LNCAP (cell line): ENCODE measurements at regions not wholly inside any gene's neighbourhood (a gene's known extent, or its start where the extent isn't known, plus 50 kb on each side); places are given as distances from the start of the nearest gene placed in this dataset.

Experiments
- TF ChIP-seq, protein P1 (sequence below): fragments of 450-650 bp; IDR thresholded peaks from 2 replicates; pipeline ENCODE4 v1.5.1; 2017; ENCODE audit warnings: mild to moderate bottlenecking

DNA sequence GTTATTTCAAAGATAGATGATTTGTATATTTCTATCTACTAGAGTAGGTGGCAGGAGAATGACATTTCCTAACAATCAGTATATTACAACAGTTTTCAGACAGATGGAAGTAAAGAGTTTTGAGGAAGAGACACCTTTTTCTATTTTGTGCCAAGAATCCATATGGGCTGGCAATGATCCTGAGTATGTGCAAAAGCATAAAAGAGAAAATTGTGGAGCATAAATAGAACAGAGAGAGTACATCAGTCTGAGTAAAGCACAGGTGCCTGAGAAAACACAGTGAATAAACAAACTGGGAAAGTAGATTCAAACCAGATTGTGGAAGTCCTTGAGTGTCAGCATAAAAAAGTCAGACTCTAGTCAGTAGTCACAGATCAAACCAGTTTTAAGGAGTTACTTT is 96.8 kb upstream of the WDR44 start:
- TF ChIP-seq, protein P1, sequence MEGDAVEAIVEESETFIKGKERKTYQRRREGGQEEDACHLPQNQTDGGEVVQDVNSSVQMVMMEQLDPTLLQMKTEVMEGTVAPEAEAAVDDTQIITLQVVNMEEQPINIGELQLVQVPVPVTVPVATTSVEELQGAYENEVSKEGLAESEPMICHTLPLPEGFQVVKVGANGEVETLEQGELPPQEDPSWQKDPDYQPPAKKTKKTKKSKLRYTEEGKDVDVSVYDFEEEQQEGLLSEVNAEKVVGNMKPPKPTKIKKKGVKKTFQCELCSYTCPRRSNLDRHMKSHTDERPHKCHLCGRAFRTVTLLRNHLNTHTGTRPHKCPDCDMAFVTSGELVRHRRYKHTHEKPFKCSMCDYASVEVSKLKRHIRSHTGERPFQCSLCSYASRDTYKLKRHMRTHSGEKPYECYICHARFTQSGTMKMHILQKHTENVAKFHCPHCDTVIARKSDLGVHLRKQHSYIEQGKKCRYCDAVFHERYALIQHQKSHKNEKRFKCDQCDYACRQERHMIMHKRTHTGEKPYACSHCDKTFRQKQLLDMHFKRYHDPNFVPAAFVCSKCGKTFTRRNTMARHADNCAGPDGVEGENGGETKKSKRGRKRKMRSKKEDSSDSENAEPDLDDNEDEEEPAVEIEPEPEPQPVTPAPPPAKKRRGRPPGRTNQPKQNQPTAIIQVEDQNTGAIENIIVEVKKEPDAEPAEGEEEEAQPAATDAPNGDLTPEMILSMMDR = no peak

- TF ChIP-seq, protein P1 = no peak
Measured at GRCh38 chrX:118250445-118250844, 95.5 kb upstream of the WDR44 start.

DNA sequence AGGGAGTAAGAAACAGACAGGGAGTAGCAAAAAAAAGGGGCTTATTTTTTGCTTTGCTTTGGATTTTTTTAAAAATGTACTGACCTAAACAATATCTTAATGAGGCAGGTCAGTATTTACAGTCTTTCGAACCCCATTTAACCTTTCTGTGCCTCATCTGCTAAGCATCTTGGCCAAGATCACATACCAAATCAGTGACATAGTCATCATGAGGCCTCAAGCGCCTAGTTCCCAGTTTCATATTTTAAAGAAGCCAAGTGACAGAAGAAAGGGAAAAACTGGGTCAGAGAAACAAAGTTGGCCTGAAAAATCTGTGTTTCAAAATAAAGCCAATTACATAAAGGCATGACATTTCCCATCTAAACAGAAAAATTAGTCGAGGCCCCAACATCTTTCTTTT is 94.6 kb upstream of the WDR44 start:
- TF ChIP-seq, protein P1 = no peak

- TF ChIP-seq, protein P1 = no peak
Measured at GRCh38 chrX:118252967-118253366, 92.9 kb upstream of the WDR44 start.

GRCh38 chrX:118254611-118255010 is 91.3 kb upstream of the WDR44 start:
- TF ChIP-seq, protein P1 = peak; percentile 54; the same call in 1 of the 2 replicates

DNA sequence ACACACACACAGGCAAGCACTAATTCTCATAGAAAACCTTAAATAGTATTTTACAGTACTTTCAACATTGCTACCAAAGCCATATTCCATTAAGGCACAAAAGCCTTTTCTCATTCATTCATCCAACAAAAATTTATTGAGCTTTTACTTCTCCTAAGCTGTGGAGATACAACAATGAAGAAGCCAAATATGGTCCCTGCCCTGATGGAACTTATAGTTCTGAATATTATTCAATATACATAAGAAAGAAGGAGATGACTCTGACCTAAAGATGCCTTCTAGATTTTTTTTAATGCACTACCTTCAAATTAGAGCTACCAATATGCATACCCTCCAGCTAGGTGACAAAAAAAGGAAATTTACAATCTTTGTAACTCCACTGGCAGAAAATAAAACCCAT is 90.0 kb upstream of the WDR44 start:
- TF ChIP-seq, protein P1 = no peak

DNA sequence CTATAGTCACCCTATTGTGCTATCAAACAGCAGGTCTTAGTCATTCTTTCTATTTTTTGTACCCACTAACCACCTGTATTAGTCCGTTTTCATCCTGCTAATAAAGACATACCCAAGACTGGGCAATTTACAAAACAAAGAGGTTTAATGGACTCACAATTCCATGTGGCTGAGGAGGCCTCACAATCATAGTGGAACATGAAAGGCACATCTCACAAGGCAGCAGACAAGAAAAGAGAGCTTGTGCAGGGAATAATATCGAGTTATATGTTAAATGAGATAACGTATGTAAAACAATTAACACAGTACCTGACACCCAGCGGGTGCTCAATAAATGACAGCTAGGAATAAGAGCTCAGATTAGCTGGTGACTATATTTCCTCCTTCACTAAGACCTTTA is 88.1 kb upstream of the WDR44 start:
- TF ChIP-seq, protein P1 = no peak

DNA sequence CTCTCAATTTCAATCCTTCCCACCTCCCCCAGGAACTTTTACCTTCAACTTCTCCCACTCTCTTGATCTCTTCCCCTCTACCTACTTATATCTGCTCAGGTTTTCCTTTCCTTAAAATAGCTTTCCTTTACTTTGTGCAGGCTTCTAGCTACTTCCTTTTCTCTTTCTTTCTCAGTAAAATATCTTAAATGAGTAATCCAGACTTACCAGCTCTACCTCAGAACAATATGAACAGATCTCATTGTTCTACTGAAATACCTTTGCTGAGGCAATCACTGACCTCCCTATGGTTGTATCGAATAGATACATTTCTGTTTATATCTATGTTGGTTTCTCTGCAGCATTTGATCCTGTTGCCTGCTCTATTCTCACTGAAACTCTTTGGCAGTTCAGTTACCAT is 86.7 kb upstream of the WDR44 start:
- TF ChIP-seq, protein P1 = no peak
